PC-3 (cell line): ENCODE measurements at regions not wholly inside any gene's neighbourhood (a gene's known extent, or its start where the extent isn't known, plus 50 kb on each side); places are given as distances from the start of the nearest gene placed in this dataset.

Source experiments
- CTCF ChIP-seq: fragments of 300-600 bp; sonication (generic); conservative IDR thresholded peaks from 2 replicates; pipeline ENCODE4 v1.5.1; 2017; ENCODE audit warnings: antibody characterized with exemption, low read depth, mild to moderate bottlenecking, low read length
- EZH2 ChIP-seq: fragments of 300-600 bp; sonication (generic); IDR thresholded peaks from one replicate; pipeline ENCODE4 v1.6.1; 2017; ENCODE audit warnings: antibody characterized with exemption, mild to moderate bottlenecking, low read length; ENCODE audit not compliant: unreplicated experiment
- EZH2phosphoT487 ChIP-seq: fragments of 300-600 bp; sonication (generic); IDR thresholded peaks from 2 replicates; pipeline ENCODE4 v1.6.1; 2018; ENCODE audit warnings: mild to moderate bottlenecking, antibody characterized with exemption, low read length, borderline replicate concordance

- TF ChIP-seq EZH2phosphoT487: no peak
- no peak for TF ChIP-seq CTCF
- no peak for TF ChIP-seq EZH2
These were observed 1367.2 kb downstream of the KCNT2 start for GRCh38 chr1:195241066-195241465.
